CD4-positive, alpha-beta T cell (primary cell): ENCODE measurements at regions not wholly inside any gene's neighbourhood (a gene's known extent, or its start where the extent isn't known, plus 50 kb on each side); places are given as distances from the start of the nearest gene placed in this dataset.

Source experiments
- ATAC-seq: fragments of 200-7000 bp; cut with Tn5 transposase; one replicate; pipeline ENCODE4 v1.10.0; 2022; ENCODE audit warnings: mild to moderate bottlenecking; ENCODE audit not compliant: poor library complexity
- CTCF ChIA-PET: fragments of 350-600 bp; sonication (Branson Sonifier 250); formaldehyde crosslinking; loops from one replicate; lab custom pipeline; 2021; ENCODE audit warnings: antibody characterized with exemption, inconsistent platforms; lab: Charles Lee
- POLR2A ChIA-PET: fragments of 350-600 bp; sonication (Branson Sonifier 250); formaldehyde crosslinking; loops from one replicate; lab custom pipeline; 2021; ENCODE audit warnings: antibody characterized with exemption, inconsistent platforms; lab: Charles Lee
- DNase-seq, 14 experiments: peaks; one replicate each; pipeline ENCODE4 v3.0.0-alpha.2; 2013 to 2020; ENCODE audit warnings: mixed read lengths in 2 of 14
- H3K27ac ChIP-seq, 2 donors: one replicate each; pipeline versions ENCODE4 v1.5.1 to v1.7.0; 2013; ENCODE audit warnings: low read length in 2 of 2, low read depth in 1 of 2, mild to moderate bottlenecking in 1 of 2
- H3K27me3 ChIP-seq, 2 experiments: 1 replicate in 1 of 2; 2 replicates in 1 of 2; pipeline versions ENCODE4 v1.6.1 to v1.7.0; 2013; ENCODE audit warnings: low read length in 2 of 2, control low read depth in 1 of 2, mild to moderate bottlenecking in 1 of 2, moderate library complexity in 1 of 2; ENCODE audit not compliant: insufficient read depth in 2 of 2, control insufficient read depth in 1 of 2
- H3K36me3 ChIP-seq: one replicate; pipeline ENCODE4 v1.6.1; 2013; ENCODE audit warnings: low read length, control low read depth; ENCODE audit not compliant: insufficient read depth
- H3K4me1 ChIP-seq: one replicate; pipeline ENCODE4 v1.6.1; 2013; ENCODE audit warnings: low read length, control low read depth; ENCODE audit not compliant: insufficient read depth
- H3K4me3 ChIP-seq: one replicate; pipeline ENCODE4 v1.5.1; 2013; ENCODE audit warnings: mild to moderate bottlenecking, low read length, moderate library complexity
- H3K9me3 ChIP-seq, 2 experiments: 1 replicate in 1 of 2; 2 replicates in 1 of 2; pipeline versions ENCODE4 v1.6.1 to v1.7.0; 2013; ENCODE audit warnings: low read length in 2 of 2, mild to moderate bottlenecking in 2 of 2, control low read depth in 1 of 2, moderate library complexity in 1 of 2; ENCODE audit not compliant: control insufficient read depth in 1 of 2, insufficient read depth in 1 of 2
- H3K27ac Mint-ChIP-seq: one replicate; pipeline ENCODE4 v1.8.0; 2020; ENCODE audit warnings: mixed read lengths
- H3K27me3 Mint-ChIP-seq: one replicate; pipeline ENCODE4 v1.8.0; 2021; ENCODE audit warnings: mixed read lengths
- H3K36me3 Mint-ChIP-seq: one replicate; pipeline ENCODE4 v1.8.0; 2021; ENCODE audit warnings: low read depth, mixed read lengths
- H3K4me1 Mint-ChIP-seq: one replicate; pipeline ENCODE4 v1.8.0; 2021; ENCODE audit warnings: low read depth, mixed read lengths
- H3K4me3 Mint-ChIP-seq: one replicate; pipeline ENCODE4 v1.8.0; 2020; ENCODE audit warnings: mild to moderate bottlenecking, mixed read lengths
- H3K9me3 Mint-ChIP-seq: one replicate; pipeline ENCODE4 v1.8.0; 2020; ENCODE audit warnings: mixed read lengths
- intact Hi-C, 2 experiments: fragments of 100-400 bp; cut with DNase I in 1 of 2; cut with micrococcal nuclease in 1 of 2; formaldehyde crosslinking; loops; one replicate each; pipeline versions ENCODE4 v1.15.1 to v1.9.0; 2023 to 2025; cut with DNase I, micrococcal nuclease
- TF ChIP-seq, protein P1 (sequence below): fragments of 200-600 bp; IDR thresholded peaks from one replicate; pipeline ENCODE4 v1.8.0; 2022; ENCODE audit warnings: antibody characterized with exemption, mild to moderate bottlenecking

DNA sequence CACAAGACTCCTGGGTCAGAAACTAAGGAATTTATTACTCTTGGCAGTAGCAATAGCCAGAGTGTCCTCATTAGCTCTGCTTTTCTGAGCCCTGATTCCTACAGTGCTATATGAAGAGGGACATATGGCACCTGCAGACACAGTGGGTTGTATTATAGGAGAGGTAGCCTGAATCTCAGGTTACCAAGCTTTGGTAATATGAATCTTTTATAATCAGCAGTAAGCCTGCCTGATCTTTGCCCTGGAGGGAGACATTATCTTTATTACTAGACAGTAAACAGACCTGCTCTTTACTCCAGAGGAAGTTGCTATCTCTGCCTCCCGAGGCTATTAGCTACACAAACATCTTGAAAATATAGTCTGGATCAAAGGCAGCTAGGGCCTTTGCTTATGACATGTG, 62.5 kb upstream of the HOPX start:
- Histone ChIP-seq H3K9me3 (no peaks in the 10 kb centered on the region), H3K27ac (no peak overlapping the region), H3K4me1 (no peaks in the 10 kb centered on the region), H3K27me3 (no peaks in the 10 kb centered on the region), H3K36me3 (no peaks in the 10 kb centered on the region), H3K4me3 (no peak overlapping the region)
- H3K27ac Mint-ChIP-seq = no peak overlapping the region
- DNase-seq = no peak
- no peak overlapping the region for H3K4me3 Mint-ChIP-seq
- CTCF ChIA-PET = interaction anchor here (0.6 kb wide), 1 partner anchor 27 kb away, joined by 3 read pairs; no protein-coding TSS in a partner anchor
- H3K36me3 Mint-ChIP-seq = no peaks in the 10 kb centered on the region
- no peaks in the 10 kb centered on the region for H3K9me3 Mint-ChIP-seq
- peaks cover 15% of the 10 kb centered on the region for H3K4me1 Mint-ChIP-seq
- TF ChIP-seq, protein P1, sequence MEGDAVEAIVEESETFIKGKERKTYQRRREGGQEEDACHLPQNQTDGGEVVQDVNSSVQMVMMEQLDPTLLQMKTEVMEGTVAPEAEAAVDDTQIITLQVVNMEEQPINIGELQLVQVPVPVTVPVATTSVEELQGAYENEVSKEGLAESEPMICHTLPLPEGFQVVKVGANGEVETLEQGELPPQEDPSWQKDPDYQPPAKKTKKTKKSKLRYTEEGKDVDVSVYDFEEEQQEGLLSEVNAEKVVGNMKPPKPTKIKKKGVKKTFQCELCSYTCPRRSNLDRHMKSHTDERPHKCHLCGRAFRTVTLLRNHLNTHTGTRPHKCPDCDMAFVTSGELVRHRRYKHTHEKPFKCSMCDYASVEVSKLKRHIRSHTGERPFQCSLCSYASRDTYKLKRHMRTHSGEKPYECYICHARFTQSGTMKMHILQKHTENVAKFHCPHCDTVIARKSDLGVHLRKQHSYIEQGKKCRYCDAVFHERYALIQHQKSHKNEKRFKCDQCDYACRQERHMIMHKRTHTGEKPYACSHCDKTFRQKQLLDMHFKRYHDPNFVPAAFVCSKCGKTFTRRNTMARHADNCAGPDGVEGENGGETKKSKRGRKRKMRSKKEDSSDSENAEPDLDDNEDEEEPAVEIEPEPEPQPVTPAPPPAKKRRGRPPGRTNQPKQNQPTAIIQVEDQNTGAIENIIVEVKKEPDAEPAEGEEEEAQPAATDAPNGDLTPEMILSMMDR = no peak
- no peak for ATAC-seq
- H3K27me3 Mint-ChIP-seq = no peaks in the 10 kb centered on the region
- POLR2A ChIA-PET = interaction anchor here (2.8 kb wide), 1 partner anchor 14 kb away, joined by 16 read pairs; no protein-coding TSS in a partner anchor
- intact Hi-C loops = no loop called here

DNA sequence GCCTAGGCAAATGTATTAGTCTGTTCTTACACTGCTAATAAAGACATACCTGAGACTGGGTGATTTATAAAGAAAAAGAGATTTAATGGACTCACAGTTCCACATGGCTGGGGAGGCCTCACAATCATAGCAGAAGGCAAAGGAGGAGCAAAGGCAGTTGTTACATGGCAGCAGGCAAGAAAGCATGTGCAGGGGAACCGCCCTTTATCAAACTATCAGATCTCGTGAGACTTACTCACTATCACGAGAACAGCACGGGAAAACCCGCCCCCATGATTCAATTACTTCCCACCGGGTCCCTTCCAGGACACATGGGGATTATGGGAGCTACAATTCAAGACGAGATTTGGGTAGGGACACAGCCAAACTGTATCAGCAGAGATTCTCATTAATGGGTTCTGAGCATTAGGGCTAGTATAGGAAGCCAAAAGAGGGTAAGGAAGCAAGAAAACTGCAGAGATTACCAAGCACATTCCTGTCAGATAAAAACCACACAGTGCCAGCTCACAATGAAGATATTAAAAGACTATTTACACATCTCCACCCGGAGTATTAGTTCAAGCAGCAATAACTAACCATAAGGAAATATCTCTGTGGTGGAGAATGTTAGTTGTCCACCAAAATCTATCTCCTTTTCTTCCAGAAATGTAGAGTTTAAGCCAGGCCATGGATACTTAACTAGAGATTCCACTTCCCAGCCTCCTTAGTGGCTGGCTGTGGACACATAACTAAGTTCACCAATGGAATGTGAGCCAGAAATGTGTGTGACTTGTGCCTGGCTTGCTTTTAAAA, 61.2 kb upstream of the HOPX start:
- intact Hi-C loops = no loop called here

GRCh38 chr4:56741595-56741994, 60.5 kb upstream of the HOPX start:
- Histone ChIP-seq H3K4me1 (no peaks in the 10 kb centered on the region), H3K27me3 (no peaks in the 10 kb centered on the region), H3K9me3 (no peaks in the 10 kb centered on the region), H3K27ac (no peak overlapping the region), H3K36me3 (no peaks in the 10 kb centered on the region), H3K4me3 (no peak overlapping the region)
- intact Hi-C loops = no loop called here
- Mint-ChIP-seq H3K4me1 (peaks cover 15% of the 10 kb centered on the region), H3K36me3 (no peaks in the 10 kb centered on the region), H3K27ac (no peak overlapping the region), H3K27me3 (no peaks in the 10 kb centered on the region), H3K4me3 (no peak overlapping the region), H3K9me3 (no peaks in the 10 kb centered on the region)
- POLR2A ChIA-PET = no interaction called here
- no peak for ATAC-seq
- no peak for DNase-seq
- TF ChIP-seq, protein P1 = no peak
- CTCF ChIA-PET = no interaction called here

More for the DNA sequence above, 61.2 kb upstream of the HOPX start:
- POLR2A ChIA-PET = no interaction called here
- Histone ChIP-seq H3K4me3 (no peak overlapping the region), H3K4me1 (no peaks in the 10 kb centered on the region), H3K36me3 (no peaks in the 10 kb centered on the region), H3K27me3 (no peaks in the 10 kb centered on the region), H3K9me3 (no peaks in the 10 kb centered on the region), H3K27ac (no peak overlapping the region)
- H3K36me3 Mint-ChIP-seq = no peaks in the 10 kb centered on the region
- TF ChIP-seq, protein P1 = no peak
- ATAC-seq (no peak), DNase-seq (no peak)
- H3K27ac Mint-ChIP-seq = no peak overlapping the region
- H3K9me3 Mint-ChIP-seq = no peaks in the 10 kb centered on the region
- CTCF ChIA-PET = no interaction called here
- H3K4me3 Mint-ChIP-seq = no peak overlapping the region
- no peaks in the 10 kb centered on the region for H3K27me3 Mint-ChIP-seq
- H3K4me1 Mint-ChIP-seq = peaks cover 15% of the 10 kb centered on the region
